SK-N-SH (cell line): ENCODE measurements at regions not wholly inside any gene's neighbourhood (a gene's known extent, or its start where the extent isn't known, plus 50 kb on each side); places are given as distances from the start of the nearest gene placed in this dataset.

Source experiments
- CTCF ChIP-seq: fragments of 200-600 bp; sonication (generic); IDR thresholded peaks from 2 replicates; pipeline ENCODE4 v1.6.1; 2017; ENCODE audit warnings: antibody characterized with exemption, mild to moderate bottlenecking, moderate library complexity
- ELF1 ChIP-seq: IDR thresholded peaks from 2 replicates; pipeline ENCODE4 v1.4.0; 2012
- EP300 ChIP-seq, 2 experiments: IDR thresholded peaks; 2 replicates each; pipeline versions ENCODE4 v1.4.0 to v1.6.1; 2012; ENCODE audit warnings: borderline replicate concordance in 1 of 2, low read depth in 1 of 2, low read length in 1 of 2
- RCOR1 ChIP-seq: fragments of 150-350 bp; IDR thresholded peaks from 2 replicates; pipeline ENCODE4 v1.6.1; 2017; ENCODE audit warnings: antibody characterized with exemption, low read length
- SMC3 ChIP-seq: IDR thresholded peaks from 2 replicates; pipeline ENCODE4 v1.6.1; 2012; ENCODE audit warnings: low read depth, low read length, improper control_type of control experiment
- ZBTB33 ChIP-seq: IDR thresholded peaks from 2 replicates; pipeline ENCODE4 v1.4.0; 2012; ENCODE audit warnings: low read depth, borderline replicate concordance

GRCh38 chr9:32220750-32221149 lies 163.7 kb upstream of the ACO1 start:
- TF ChIP-seq ELF1, result no peak
- TF ChIP-seq RCOR1, result no peak
- no peak for TF ChIP-seq ZBTB33
- no peak for TF ChIP-seq EP300 (IDR thresholded peaks at IDR 0.05; ENCODE audit: borderline replicate concordance in 1 of 2, low read depth in 1 of 2, low read length in 1 of 2)
- no peak for TF ChIP-seq CTCF
- TF ChIP-seq SMC3, result no peak
